Right lobe of liver (tissue), 6 donors: ENCODE measurements at regions not wholly inside any gene's neighbourhood (a gene's known extent, or its start where the extent isn't known, plus 50 kb on each side); places are given as distances from the start of the nearest gene placed in this dataset.

Experiments
- ATAC-seq, 4 donors: fragments of 200-7000 bp; cut with Tn5 transposase; one replicate each; pipeline ENCODE4 v1.9.1; 2020; ENCODE audit warnings: mild to moderate bottlenecking in 4 of 4, moderate library complexity in 4 of 4
- DNase-seq, 3 donors: peaks; one replicate each; pipeline ENCODE4 v3.0.0-alpha.2; 2020
- H3K27ac ChIP-seq, 3 donors: fragments of 200-600 bp; one replicate each; pipeline ENCODE4 v1.8.0; 2022
- H3K27me3 ChIP-seq, 2 donors: fragments of 200-600 bp; one replicate each; pipeline ENCODE4 v1.8.0; 2022
- H3K36me3 ChIP-seq, 4 donors: fragments of 200-600 bp; sonication (generic) in 1 of 4; one replicate each; pipeline versions ENCODE4 v1.5.1 to v1.8.0; 2017 to 2022; ENCODE audit warnings: control low read depth in 1 of 4
- H3K4me1 ChIP-seq, 4 donors: fragments of 200-600 bp; sonication (generic) in 1 of 4; one replicate each; pipeline versions ENCODE4 v1.5.1 to v1.8.0; 2017 to 2022; ENCODE audit warnings: control low read depth in 1 of 4
- H3K4me3 ChIP-seq, 3 donors: fragments of 200-600 bp; one replicate each; pipeline ENCODE4 v1.8.0; 2022
- H3K9me3 ChIP-seq, 4 donors: fragments of 200-600 bp; sonication (generic) in 1 of 4; one replicate each; pipeline versions ENCODE4 v1.5.1 to v1.8.0; 2017 to 2022; ENCODE audit warnings: control low read depth in 1 of 4
- POLR2A ChIP-seq: fragments of 450-650 bp; IDR thresholded peaks from one replicate; pipeline ENCODE4 v1.6.1; 2017; ENCODE audit warnings: antibody characterized with exemption, mild to moderate bottlenecking
- WGBS: methylation state at CpG from one replicate; pipeline ENCODE4 v1.1.6; 2018; ENCODE audit warnings: low coverage, low lambda C conversion rate; ENCODE audit not compliant: insufficient coverage; ENCODE audit errors: missing lambda C conversion rate; 5-methylcytosine and 5-hydroxymethylcytosine counted together
- intact Hi-C, 2 donors: fragments of 100-400 bp; cut with DNase I; formaldehyde crosslinking; loops; one replicate each; pipeline versions ENCODE4 v1.11.2 to v1.14.1; 2022
- TF ChIP-seq, protein P1 (sequence below), 4 donors: fragments of 200-600 bp in 3 of 4; fragments of 450-650 bp in 1 of 4; IDR thresholded peaks; one replicate each; pipeline versions ENCODE4 v1.5.1 to v1.8.0; 2016 to 2022; ENCODE audit warnings: antibody characterized with exemption in 4 of 4, mild to moderate bottlenecking in 2 of 4
- donor health status: DM: no; HTN: yes; CAD: no.
- donor health status: DM: no; HTN: no; CAD: no.
- donor health status: DM: no; HTN: no; CAD: no.
- donor health status: DM: no; HTN: yes; CAD: no.
- donor health status: DM: no; HTN: yes; CAD: no.

DNA sequence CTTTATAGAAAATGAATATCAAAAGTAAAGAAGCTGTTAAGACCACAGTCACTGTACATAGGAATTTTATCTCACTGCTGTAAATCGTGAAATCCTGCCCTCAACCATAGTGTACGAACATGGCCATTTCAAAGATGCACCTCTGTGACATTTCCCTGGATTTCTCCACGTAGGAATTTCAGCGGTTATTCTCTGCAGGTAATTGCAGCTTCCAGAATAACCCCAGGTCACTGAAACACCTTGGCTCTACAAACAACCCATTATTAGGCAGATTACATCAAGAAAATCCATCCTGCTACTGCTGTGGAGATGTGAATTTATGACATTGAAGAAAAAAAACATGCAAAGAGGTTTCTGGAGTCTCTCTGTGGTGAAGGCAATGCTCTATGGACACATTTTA, 196.2 kb upstream of the USP25 start:
- no peak for TF ChIP-seq POLR2A
- TF ChIP-seq, protein P1, sequence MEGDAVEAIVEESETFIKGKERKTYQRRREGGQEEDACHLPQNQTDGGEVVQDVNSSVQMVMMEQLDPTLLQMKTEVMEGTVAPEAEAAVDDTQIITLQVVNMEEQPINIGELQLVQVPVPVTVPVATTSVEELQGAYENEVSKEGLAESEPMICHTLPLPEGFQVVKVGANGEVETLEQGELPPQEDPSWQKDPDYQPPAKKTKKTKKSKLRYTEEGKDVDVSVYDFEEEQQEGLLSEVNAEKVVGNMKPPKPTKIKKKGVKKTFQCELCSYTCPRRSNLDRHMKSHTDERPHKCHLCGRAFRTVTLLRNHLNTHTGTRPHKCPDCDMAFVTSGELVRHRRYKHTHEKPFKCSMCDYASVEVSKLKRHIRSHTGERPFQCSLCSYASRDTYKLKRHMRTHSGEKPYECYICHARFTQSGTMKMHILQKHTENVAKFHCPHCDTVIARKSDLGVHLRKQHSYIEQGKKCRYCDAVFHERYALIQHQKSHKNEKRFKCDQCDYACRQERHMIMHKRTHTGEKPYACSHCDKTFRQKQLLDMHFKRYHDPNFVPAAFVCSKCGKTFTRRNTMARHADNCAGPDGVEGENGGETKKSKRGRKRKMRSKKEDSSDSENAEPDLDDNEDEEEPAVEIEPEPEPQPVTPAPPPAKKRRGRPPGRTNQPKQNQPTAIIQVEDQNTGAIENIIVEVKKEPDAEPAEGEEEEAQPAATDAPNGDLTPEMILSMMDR (IDR thresholded peaks at IDR 0.05) = no peak
- DNase-seq (no peak), ATAC-seq (no peak)
- H3K27ac ChIP-seq = no peak overlapping the region
- H3K4me1 ChIP-seq = no peaks in the 10 kb centered on the region
- no peaks in the 10 kb centered on the region for H3K27me3 ChIP-seq
- no peak overlapping the region for H3K4me3 ChIP-seq
- no peaks in the 10 kb centered on the region for H3K36me3 ChIP-seq
- WGBS = 79% methylated on average over 4 of the region's 4 CpGs
- intact Hi-C loops = no loop called here
- no peaks in the 10 kb centered on the region for H3K9me3 ChIP-seq

DNA sequence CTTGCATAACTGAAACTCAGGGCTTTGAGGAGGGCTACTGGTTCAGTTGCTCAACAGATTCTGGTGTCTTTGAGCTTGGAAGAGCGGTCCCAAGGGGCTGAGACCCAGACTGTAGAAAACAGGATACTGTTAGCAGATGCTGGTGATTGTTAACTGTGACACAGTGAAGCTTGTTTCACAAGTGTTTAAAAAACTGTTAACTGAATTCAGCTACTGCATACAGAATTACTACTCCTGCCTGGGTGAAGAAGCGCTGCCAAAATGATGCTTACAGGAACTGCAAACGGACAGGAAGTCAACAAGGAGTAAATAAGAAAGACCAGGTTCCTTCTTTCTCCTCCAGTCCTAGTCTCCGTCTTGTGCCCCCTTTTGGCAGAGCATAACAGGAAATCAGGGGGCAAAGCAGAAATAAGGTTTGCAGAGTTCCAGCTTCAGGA, 195.3 kb upstream of the USP25 start:
- Histone ChIP-seq H3K36me3 (no peaks in the 10 kb centered on the region), H3K27me3 (no peaks in the 10 kb centered on the region), H3K27ac (no peak overlapping the region), H3K4me1 (no peaks in the 10 kb centered on the region), H3K9me3 (no peaks in the 10 kb centered on the region), H3K4me3 (no peak overlapping the region)
- WGBS = 53% methylated on average over 4 of the region's 4 CpGs
- ATAC-seq = no peak
- no peak for DNase-seq
- TF ChIP-seq POLR2A = no peak
- TF ChIP-seq, protein P1 (IDR thresholded peaks at IDR 0.05) = no peak
- intact Hi-C loops = no loop called here

DNA sequence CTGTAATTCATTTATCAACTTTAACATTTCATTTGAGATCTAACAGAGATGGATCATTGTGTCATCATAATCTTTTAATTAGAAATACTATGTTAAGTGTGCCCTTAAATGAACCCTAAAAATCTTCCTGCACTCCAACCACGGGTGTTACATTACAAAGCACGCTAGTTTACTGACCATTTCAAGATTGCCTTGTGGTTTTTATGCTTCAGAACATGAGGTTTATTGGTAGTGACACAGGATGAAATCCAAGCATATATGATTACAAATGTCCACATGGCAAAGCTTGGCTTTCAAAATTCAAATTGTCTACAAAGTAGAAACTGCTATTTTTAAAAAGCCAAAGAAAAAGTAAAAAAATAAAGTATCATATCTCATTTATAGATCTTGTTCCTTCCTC, 190.4 kb upstream of the USP25 start:
- TF ChIP-seq, protein P1 (IDR thresholded peaks at IDR 0.05) = no peak
- no peak for TF ChIP-seq POLR2A
- intact Hi-C loops = no loop called here
- Histone ChIP-seq H3K36me3 (no peaks in the 10 kb centered on the region), H3K4me1 (no peaks in the 10 kb centered on the region), H3K27me3 (no peaks in the 10 kb centered on the region), H3K4me3 (no peak overlapping the region), H3K27ac (no peak overlapping the region), H3K9me3 (no peaks in the 10 kb centered on the region)
- DNase-seq (no peak), ATAC-seq (no peak)
- WGBS = 58% methylated on average over 2 of the region's 2 CpGs

DNA sequence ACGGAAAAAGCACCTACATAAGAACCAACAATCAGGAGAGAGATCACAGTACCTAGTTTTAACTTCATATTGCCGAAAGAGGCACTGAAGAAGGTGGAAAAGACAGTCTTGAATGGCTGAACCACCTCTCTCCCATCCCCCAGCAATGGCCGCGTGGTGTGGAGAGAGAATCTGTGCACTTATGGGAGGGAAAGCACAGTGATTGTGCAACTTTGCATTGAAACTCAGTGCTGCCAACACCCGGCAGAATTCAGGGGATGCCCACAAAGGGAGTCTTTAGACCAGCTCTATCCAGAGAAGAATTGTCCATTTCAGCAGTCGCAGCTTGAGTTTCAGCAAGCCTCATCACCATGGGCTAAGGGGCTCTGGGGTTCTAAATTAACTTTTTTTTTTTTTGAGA, 186.3 kb upstream of the USP25 start:
- Histone ChIP-seq H3K9me3 (no peaks in the 10 kb centered on the region), H3K4me3 (no peak overlapping the region), H3K27me3 (no peaks in the 10 kb centered on the region), H3K36me3 (no peaks in the 10 kb centered on the region), H3K27ac (no peak overlapping the region), H3K4me1 (no peaks in the 10 kb centered on the region)
- 43% methylated on average over 5 of the region's 6 CpGs for WGBS
- intact Hi-C loops = no loop called here
- no peak for TF ChIP-seq POLR2A
- TF ChIP-seq, protein P1 (IDR thresholded peaks at IDR 0.05) = no peak
- DNase-seq (no peak), ATAC-seq (no peak)

DNA sequence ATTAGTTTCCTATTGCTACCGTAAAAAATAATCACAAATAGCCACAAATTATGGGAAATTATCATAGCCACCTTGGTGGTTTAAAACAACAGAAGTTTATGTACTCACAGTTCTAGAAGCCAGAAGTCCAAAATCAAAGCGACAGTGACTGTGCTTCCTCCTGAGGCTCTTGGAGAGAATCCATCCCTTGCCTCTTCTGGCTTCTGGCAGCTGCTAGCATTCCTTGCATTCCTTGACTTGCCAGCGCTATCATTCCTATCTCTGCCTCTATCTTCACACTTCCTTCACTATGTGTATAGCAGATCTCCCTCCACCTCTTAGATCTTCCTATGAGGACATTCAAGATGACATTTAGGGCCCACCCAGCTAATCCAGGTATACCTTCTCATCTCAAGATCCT, 180.1 kb upstream of the USP25 start:
- ATAC-seq (no peak), DNase-seq (no peak)
- TF ChIP-seq, protein P1 (IDR thresholded peaks at IDR 0.05) = no peak
- no peak for TF ChIP-seq POLR2A
- H3K9me3 ChIP-seq = no peaks in the 10 kb centered on the region
- no peak overlapping the region for H3K27ac ChIP-seq
- H3K4me3 ChIP-seq = no peak overlapping the region
- intact Hi-C loops = no loop called here
- H3K36me3 ChIP-seq = no peaks in the 10 kb centered on the region
- no peaks in the 10 kb centered on the region for H3K27me3 ChIP-seq
- 77% methylated on average over 3 of the region's 3 CpGs for WGBS
- H3K4me1 ChIP-seq = no peaks in the 10 kb centered on the region
